SK-N-SH treated with all-trans-retinoic acid at 6 μM for 48 hours (cell line): ENCODE measurements at regions not wholly inside any gene's neighbourhood (a gene's known extent, or its start where the extent isn't known, plus 50 kb on each side); places are given as distances from the start of the nearest gene placed in this dataset.

Experiments
- GLIS3 ChIP-seq: fragments of 250-450 bp; sonication (Bioruptor Pico); IDR thresholded peaks from 2 replicates; pipeline ENCODE4 v1.5.0; 2020; ENCODE audit warnings: mild to moderate bottlenecking, moderate library complexity
- TF ChIP-seq, protein P1 (sequence below): fragments of 250-450 bp; sonication (Bioruptor Pico); IDR thresholded peaks from 2 replicates; pipeline ENCODE4 v1.5.1; 2020; ENCODE audit warnings: low read depth, mild to moderate bottlenecking, moderate library complexity

DNA sequence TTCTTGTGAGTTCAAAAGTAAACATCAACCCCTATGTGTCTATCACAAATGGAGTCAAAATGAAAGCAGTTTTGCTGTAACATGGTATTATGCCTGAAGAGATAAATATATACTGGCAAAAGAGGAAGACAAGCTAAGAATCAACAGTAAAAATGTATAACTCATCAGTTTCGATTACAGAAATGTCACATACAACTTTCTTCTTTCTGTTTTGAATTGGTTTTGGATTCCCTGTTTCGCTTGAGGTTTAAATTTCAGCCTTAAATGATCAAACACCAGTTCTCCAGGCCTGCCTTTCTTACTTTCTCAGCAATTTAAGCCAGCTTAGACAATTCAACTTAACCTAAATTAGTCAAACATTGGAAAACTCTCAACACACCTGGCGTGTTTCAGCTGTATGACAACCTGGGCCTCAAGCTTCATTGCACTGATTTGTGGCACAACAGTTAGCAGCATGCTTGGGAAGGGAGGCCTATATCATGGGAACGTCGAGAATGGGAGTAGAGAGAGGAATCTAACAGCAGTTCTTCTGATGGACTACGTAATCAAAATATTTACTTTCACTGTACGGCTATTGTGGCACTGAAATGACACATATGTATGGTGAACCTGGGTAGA is 51.9 kb upstream of the MARCKS start:
- no peak for TF ChIP-seq GLIS3
- TF ChIP-seq, protein P1, sequence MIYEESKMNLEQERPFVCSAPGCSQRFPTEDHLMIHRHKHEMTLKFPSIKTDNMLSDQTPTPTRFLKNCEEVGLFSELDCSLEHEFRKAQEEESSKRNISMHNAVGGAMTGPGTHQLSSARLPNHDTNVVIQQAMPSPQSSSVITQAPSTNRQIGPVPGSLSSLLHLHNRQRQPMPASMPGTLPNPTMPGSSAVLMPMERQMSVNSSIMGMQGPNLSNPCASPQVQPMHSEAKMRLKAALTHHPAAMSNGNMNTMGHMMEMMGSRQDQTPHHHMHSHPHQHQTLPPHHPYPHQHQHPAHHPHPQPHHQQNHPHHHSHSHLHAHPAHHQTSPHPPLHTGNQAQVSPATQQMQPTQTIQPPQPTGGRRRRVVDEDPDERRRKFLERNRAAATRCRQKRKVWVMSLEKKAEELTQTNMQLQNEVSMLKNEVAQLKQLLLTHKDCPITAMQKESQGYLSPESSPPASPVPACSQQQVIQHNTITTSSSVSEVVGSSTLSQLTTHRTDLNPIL, result no peak
